SK-N-SH (cell line): ENCODE measurements at regions not wholly inside any gene's neighbourhood (a gene's known extent, or its start where the extent isn't known, plus 50 kb on each side); places are given as distances from the start of the nearest gene placed in this dataset.

Experiments used
- CTCF ChIA-PET: fragments of 300-600, 350-600 bp; formaldehyde crosslinking; extraction: SDS; loops from one replicate; lab custom pipeline; 2021; lab: Yijun Ruan, JAX
- POLR2A ChIA-PET: fragments of 350-600 bp; sonication (Branson Sonifier 250); formaldehyde crosslinking; extraction: SDS; loops from one replicate; lab custom pipeline; 2020; ENCODE audit warnings: antibody characterized with exemption, inconsistent platforms; lab: Yijun Ruan, JAX
- DNase-seq: peaks from one replicate; pipeline ENCODE4 v3.0.0; 2012
- H2AFZ ChIP-seq: fragments of 200-600 bp; sonication (generic); 2 replicates; pipeline ENCODE4 v1.8.1; 2016; ENCODE audit warnings: antibody characterized with exemption, mild to moderate bottlenecking, low read depth
- H3F3A ChIP-seq: fragments of 200-600 bp; sonication (generic); replicated peaks from 2 replicates; pipeline ENCODE3; 2016; ENCODE audit warnings: antibody characterized with exemption, mild to moderate bottlenecking; ENCODE audit not compliant: insufficient read depth
- H3K27ac ChIP-seq, 2 experiments: fragments of 200-500 bp in 1 of 2; fragments of 200-600 bp in 1 of 2; sonication (Bioruptor generic) in 1 of 2; sonication (generic), shearing (Covaris generic) in 1 of 2; 2 replicates each; pipeline versions ENCODE4 v1.5.1 to v1.6.1; 2014 to 2016; ENCODE audit warnings: low read depth in 2 of 2, inconsistent platforms in 1 of 2, low read length in 1 of 2, mild to moderate bottlenecking in 1 of 2, mixed read lengths in 1 of 2
- H3K27me3 ChIP-seq: fragments of 200-600 bp; sonication (generic), shearing (Covaris generic); 2 replicates; pipeline ENCODE4 v1.6.1; 2016; ENCODE audit warnings: mixed run types; ENCODE audit not compliant: insufficient read depth
- H3K36me3 ChIP-seq, 2 experiments: fragments of 200-500 bp in 1 of 2; fragments of 200-600 bp in 1 of 2; sonication (Bioruptor generic) in 1 of 2; sonication (generic) in 1 of 2; replicated peaks in 1 of 2; 2 replicates each; pipeline versions ENCODE3 to v1.5.1; 2014 to 2016; ENCODE audit warnings: low read length in 1 of 2, mild to moderate bottlenecking in 1 of 2; ENCODE audit not compliant: insufficient read depth in 2 of 2, control insufficient read depth in 1 of 2
- H3K4me1 ChIP-seq, 2 experiments: fragments of 200-500 bp in 1 of 2; fragments of 200-600 bp in 1 of 2; sonication (Bioruptor generic) in 1 of 2; sonication (generic), shearing (Covaris generic) in 1 of 2; 2 replicates each; pipeline versions ENCODE4 v1.5.1 to v1.6.1; 2014 to 2016; ENCODE audit warnings: low read depth in 1 of 2, low read length in 1 of 2, mixed run types in 1 of 2; ENCODE audit not compliant: insufficient read depth in 2 of 2, control insufficient read depth in 1 of 2
- H3K4me2 ChIP-seq: fragments of 200-600 bp; sonication (generic), shearing (Covaris generic); 2 replicates; pipeline ENCODE4 v1.6.1; 2017; ENCODE audit warnings: mixed run types
- H3K4me3 ChIP-seq, 2 experiments: fragments of 200-500 bp in 1 of 2; fragments of 200-600 bp in 1 of 2; sonication (Bioruptor generic) in 1 of 2; sonication (generic), shearing (Covaris generic) in 1 of 2; 2 replicates each; pipeline versions ENCODE4 v1.5.1 to v1.8.1; 2014 to 2016; ENCODE audit warnings: low read depth in 2 of 2, inconsistent platforms in 1 of 2, low read length in 1 of 2, mild to moderate bottlenecking in 1 of 2, mixed read lengths in 1 of 2, moderate library complexity in 1 of 2
- H3K79me2 ChIP-seq: fragments of 200-600 bp; sonication (generic); 2 replicates; pipeline ENCODE4 v1.8.1; 2017; ENCODE audit warnings: mild to moderate bottlenecking; ENCODE audit not compliant: insufficient read depth
- H3K9ac ChIP-seq: fragments of 200-600 bp; sonication (generic); 2 replicates; pipeline ENCODE4 v1.6.1; 2017; ENCODE audit warnings: mixed run types
- H3K9me2 ChIP-seq: fragments of 200-600 bp; sonication (generic); 2 replicates; pipeline ENCODE4 v1.6.1; 2017; ENCODE audit warnings: mixed run types
- H3K9me3 ChIP-seq: fragments of 200-600 bp; sonication (generic); 2 replicates; pipeline ENCODE4 v1.6.1; 2017; ENCODE audit warnings: mixed run types, mild to moderate bottlenecking, moderate library complexity
- H4K20me1 ChIP-seq: fragments of 200-600 bp; sonication (generic); 2 replicates; pipeline ENCODE4 v1.6.1; 2017; ENCODE audit warnings: mild to moderate bottlenecking, mixed run types; ENCODE audit not compliant: insufficient read depth
- CHD2 ChIP-seq: fragments of 150-350 bp; IDR thresholded peaks from 2 replicates; pipeline ENCODE4 v1.6.1; 2018; ENCODE audit warnings: low read length; ENCODE audit not compliant: partially characterized antibody
- EP300 ChIP-seq, 2 experiments: IDR thresholded peaks; 2 replicates each; pipeline versions ENCODE4 v1.4.0 to v1.6.1; 2012; ENCODE audit warnings: borderline replicate concordance in 1 of 2, low read depth in 1 of 2, low read length in 1 of 2
- EZH2phosphoT487 ChIP-seq: fragments of 200-600 bp; sonication (generic); IDR thresholded peaks from 2 replicates; pipeline ENCODE4 v1.6.1; 2017; ENCODE audit warnings: low read depth, mixed run types, mild to moderate bottlenecking, antibody characterized with exemption, moderate library complexity, borderline replicate concordance
- FOSL2 ChIP-seq: IDR thresholded peaks from 2 replicates; pipeline ENCODE4 v1.4.0; 2012; ENCODE audit warnings: low read depth, mild to moderate bottlenecking, moderate library complexity, borderline replicate concordance
- FOXJ3 ChIP-seq: sonication (generic); formaldehyde crosslinking; IDR thresholded peaks from 2 replicates; pipeline ENCODE4 v1.5.1; 2020; ENCODE audit warnings: mild to moderate bottlenecking, missing genetic modification reagents
- FOXM1 ChIP-seq: IDR thresholded peaks from 2 replicates; pipeline ENCODE4 v1.4.0; 2012; ENCODE audit warnings: low read depth, mild to moderate bottlenecking
- GATA2 ChIP-seq: sonication (generic); formaldehyde crosslinking; IDR thresholded peaks from 2 replicates; pipeline ENCODE4 v1.5.0; 2020; ENCODE audit warnings: mild to moderate bottlenecking, missing genetic modification reagents
- MEF2A ChIP-seq: IDR thresholded peaks from 2 replicates; pipeline ENCODE4 v1.4.0; 2012; ENCODE audit warnings: low read depth, borderline replicate concordance
- MXI1 ChIP-seq: IDR thresholded peaks from 2 replicates; pipeline ENCODE4 v1.6.1; 2012; ENCODE audit warnings: mild to moderate bottlenecking, low read depth, low read length, improper control_type of control experiment
- NFIC ChIP-seq: IDR thresholded peaks from 2 replicates; pipeline ENCODE4 v1.4.0; 2012; ENCODE audit warnings: borderline replicate concordance
- RAD21 ChIP-seq: IDR thresholded peaks from 2 replicates; pipeline ENCODE4 v1.6.1; 2012; ENCODE audit warnings: mild to moderate bottlenecking, low read length
- RFX5 ChIP-seq: IDR thresholded peaks from 2 replicates; pipeline ENCODE4 v1.6.1; 2012; ENCODE audit warnings: mild to moderate bottlenecking, improper control_type of control experiment, low read length
- RXRA ChIP-seq: IDR thresholded peaks from 2 replicates; pipeline ENCODE4 v1.4.0; 2012; ENCODE audit warnings: low read depth, mild to moderate bottlenecking, borderline replicate concordance
- TAF1 ChIP-seq: IDR thresholded peaks from 2 replicates; pipeline ENCODE4 v1.6.1; 2012; ENCODE audit warnings: low read depth, mild to moderate bottlenecking, low read length, moderate library complexity, borderline replicate concordance
- TEAD4 ChIP-seq: IDR thresholded peaks from 2 replicates; pipeline ENCODE4 v1.4.0; 2012; ENCODE audit warnings: mild to moderate bottlenecking, borderline replicate concordance; ENCODE audit not compliant: insufficient read depth
- YY1 ChIP-seq: IDR thresholded peaks from 2 replicates; pipeline ENCODE4 v1.4.0; 2012; ENCODE audit warnings: low read depth, mild to moderate bottlenecking
- WGBS: methylation state at CpG from one replicate; pipeline ENCODE4 v1.1.6; 2017; ENCODE audit warnings: low lambda C conversion rate; 5-methylcytosine and 5-hydroxymethylcytosine counted together
- TF ChIP-seq, protein P1 (sequence below): IDR thresholded peaks from 2 replicates; pipeline ENCODE4 v1.6.1; 2012; ENCODE audit warnings: mild to moderate bottlenecking, low read depth, low read length, moderate library complexity
- TF ChIP-seq, protein P2 (sequence below): IDR thresholded peaks from 2 replicates; pipeline ENCODE4; 2012
- TF ChIP-seq, protein P3 (sequence below): IDR thresholded peaks from 2 replicates; pipeline ENCODE4 v1.4.0; 2012; ENCODE audit warnings: low read depth
- TF ChIP-seq, protein P4 (sequence below): fragments of 150-350 bp; IDR thresholded peaks from 2 replicates; pipeline ENCODE4 v1.6.1; 2017; ENCODE audit warnings: antibody characterized with exemption, low read length, low read depth, borderline replicate concordance

- no peaks in the 10 kb centered on the region for H3K36me3 ChIP-seq
- H3K27ac ChIP-seq = no peak overlapping the region
- H3K9ac ChIP-seq = no peak overlapping the region
- H3K4me2 ChIP-seq = no peak overlapping the region
- DNase-seq = no peak
- H3K4me3 ChIP-seq = no peak overlapping the region
- no peak overlapping the region for H2AFZ ChIP-seq
- H3K27me3 ChIP-seq = no peaks in the 10 kb centered on the region
- no peaks in the 10 kb centered on the region for H3K9me3 ChIP-seq
- CTCF ChIA-PET = interaction anchor here (2.0 kb wide), 1 partner anchor 17 kb away, joined by 8 read pairs; no protein-coding TSS in a partner anchor
- no peaks in the 10 kb centered on the region for H3K79me2 ChIP-seq
- WGBS = 73% methylated on average over 4 of the region's 4 CpGs
- H3K9me2 ChIP-seq = no peaks in the 10 kb centered on the region
- no peaks in the 10 kb centered on the region for H3F3A ChIP-seq
- H4K20me1 ChIP-seq = no peaks in the 10 kb centered on the region
- no peak for TF ChIP-seq RXRA
- no peak for TF ChIP-seq TAF1
- no peak for TF ChIP-seq CHD2
- TF ChIP-seq FOSL2 = no peak
- no peak for TF ChIP-seq RAD21
- TF ChIP-seq TEAD4 = no peak
- TF ChIP-seq, all 33 proteins: peak for 0
- POLR2A ChIA-PET = no interaction called here
- H3K4me1 ChIP-seq = peaks cover 0 to 3% of the 10 kb centered on the region in 2 experiments; a peak in 1 of 4 replicates
Measured at GRCh38 chr3:59303452-59303851, 253.6 kb upstream of the CFAP20DC start.

DNA sequence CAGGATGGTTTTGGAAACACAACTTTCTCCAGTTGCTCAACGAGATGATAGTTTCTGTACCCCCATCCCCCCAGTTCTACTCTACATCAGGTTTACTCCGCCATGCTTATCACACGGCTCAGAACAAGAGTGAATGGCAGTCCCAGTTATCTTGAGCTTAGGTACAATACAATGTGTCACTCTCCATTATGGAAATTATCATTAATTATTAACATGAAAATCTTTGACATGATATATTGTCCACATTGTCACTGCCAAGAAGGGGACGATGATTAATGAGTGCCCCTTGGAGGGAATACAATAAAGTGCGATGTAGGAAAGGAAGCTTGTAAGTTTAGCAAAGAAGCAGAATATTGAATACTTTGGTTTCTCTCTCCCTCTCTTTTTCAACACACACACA is 252.6 kb upstream of the CFAP20DC start:
- no peak for TF ChIP-seq YY1
- TF ChIP-seq CHD2 = no peak
- no peak for TF ChIP-seq FOXM1
- TF ChIP-seq, protein P1, sequence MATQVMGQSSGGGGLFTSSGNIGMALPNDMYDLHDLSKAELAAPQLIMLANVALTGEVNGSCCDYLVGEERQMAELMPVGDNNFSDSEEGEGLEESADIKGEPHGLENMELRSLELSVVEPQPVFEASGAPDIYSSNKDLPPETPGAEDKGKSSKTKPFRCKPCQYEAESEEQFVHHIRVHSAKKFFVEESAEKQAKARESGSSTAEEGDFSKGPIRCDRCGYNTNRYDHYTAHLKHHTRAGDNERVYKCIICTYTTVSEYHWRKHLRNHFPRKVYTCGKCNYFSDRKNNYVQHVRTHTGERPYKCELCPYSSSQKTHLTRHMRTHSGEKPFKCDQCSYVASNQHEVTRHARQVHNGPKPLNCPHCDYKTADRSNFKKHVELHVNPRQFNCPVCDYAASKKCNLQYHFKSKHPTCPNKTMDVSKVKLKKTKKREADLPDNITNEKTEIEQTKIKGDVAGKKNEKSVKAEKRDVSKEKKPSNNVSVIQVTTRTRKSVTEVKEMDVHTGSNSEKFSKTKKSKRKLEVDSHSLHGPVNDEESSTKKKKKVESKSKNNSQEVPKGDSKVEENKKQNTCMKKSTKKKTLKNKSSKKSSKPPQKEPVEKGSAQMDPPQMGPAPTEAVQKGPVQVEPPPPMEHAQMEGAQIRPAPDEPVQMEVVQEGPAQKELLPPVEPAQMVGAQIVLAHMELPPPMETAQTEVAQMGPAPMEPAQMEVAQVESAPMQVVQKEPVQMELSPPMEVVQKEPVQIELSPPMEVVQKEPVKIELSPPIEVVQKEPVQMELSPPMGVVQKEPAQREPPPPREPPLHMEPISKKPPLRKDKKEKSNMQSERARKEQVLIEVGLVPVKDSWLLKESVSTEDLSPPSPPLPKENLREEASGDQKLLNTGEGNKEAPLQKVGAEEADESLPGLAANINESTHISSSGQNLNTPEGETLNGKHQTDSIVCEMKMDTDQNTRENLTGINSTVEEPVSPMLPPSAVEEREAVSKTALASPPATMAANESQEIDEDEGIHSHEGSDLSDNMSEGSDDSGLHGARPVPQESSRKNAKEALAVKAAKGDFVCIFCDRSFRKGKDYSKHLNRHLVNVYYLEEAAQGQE = no peak
- no peak for TF ChIP-seq EZH2phosphoT487
- no peak for TF ChIP-seq FOXJ3 (CRISPR knock-in tag)
- TF ChIP-seq RFX5 = no peak
- TF ChIP-seq TAF1 = no peak
- no peak for TF ChIP-seq MEF2A
- TF ChIP-seq NFIC = no peak
- TF ChIP-seq, protein P2, sequence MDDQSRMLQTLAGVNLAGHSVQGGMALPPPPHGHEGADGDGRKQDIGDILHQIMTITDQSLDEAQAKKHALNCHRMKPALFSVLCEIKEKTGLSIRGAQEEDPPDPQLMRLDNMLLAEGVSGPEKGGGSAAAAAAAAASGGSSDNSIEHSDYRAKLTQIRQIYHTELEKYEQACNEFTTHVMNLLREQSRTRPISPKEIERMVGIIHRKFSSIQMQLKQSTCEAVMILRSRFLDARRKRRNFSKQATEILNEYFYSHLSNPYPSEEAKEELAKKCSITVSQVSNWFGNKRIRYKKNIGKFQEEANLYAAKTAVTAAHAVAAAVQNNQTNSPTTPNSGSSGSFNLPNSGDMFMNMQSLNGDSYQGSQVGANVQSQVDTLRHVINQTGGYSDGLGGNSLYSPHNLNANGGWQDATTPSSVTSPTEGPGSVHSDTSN = no peak
- TF ChIP-seq, protein P3, sequence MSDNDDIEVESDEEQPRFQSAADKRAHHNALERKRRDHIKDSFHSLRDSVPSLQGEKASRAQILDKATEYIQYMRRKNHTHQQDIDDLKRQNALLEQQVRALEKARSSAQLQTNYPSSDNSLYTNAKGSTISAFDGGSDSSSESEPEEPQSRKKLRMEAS = no peak
- no peak for TF ChIP-seq EP300 (IDR thresholded peaks at IDR 0.05; ENCODE audit: borderline replicate concordance in 1 of 2, low read depth in 1 of 2, low read length in 1 of 2)
- TF ChIP-seq GATA2 (CRISPR knock-in tag) = no peak
- TF ChIP-seq, protein P4, sequence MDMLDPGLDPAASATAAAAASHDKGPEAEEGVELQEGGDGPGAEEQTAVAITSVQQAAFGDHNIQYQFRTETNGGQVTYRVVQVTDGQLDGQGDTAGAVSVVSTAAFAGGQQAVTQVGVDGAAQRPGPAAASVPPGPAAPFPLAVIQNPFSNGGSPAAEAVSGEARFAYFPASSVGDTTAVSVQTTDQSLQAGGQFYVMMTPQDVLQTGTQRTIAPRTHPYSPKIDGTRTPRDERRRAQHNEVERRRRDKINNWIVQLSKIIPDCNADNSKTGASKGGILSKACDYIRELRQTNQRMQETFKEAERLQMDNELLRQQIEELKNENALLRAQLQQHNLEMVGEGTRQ = no peak
- TF ChIP-seq MXI1 = no peak
- no peak for TF ChIP-seq RAD21
- TF ChIP-seq, all 33 proteins: peak for 0
- no peak overlapping the region for H3K27ac ChIP-seq
- no peak overlapping the region for H3K9ac ChIP-seq
- H3K9me3 ChIP-seq = no peaks in the 10 kb centered on the region
- H3K36me3 ChIP-seq = no peaks in the 10 kb centered on the region
- no peaks in the 10 kb centered on the region for H3F3A ChIP-seq
- no peak overlapping the region for H2AFZ ChIP-seq
- no peak for DNase-seq
- ChIA-PET CTCF (interaction anchor here (1.2 kb wide), 1 partner anchor 11 kb away, joined by 3 read pairs; no protein-coding TSS in a partner anchor), POLR2A (no interaction called here)
- no peaks in the 10 kb centered on the region for H3K27me3 ChIP-seq
- H3K79me2 ChIP-seq = no peaks in the 10 kb centered on the region
- H4K20me1 ChIP-seq = no peaks in the 10 kb centered on the region
- peaks cover 0 to 3% of the 10 kb centered on the region in 2 experiments; a peak in 1 of 4 replicates for H3K4me1 ChIP-seq
- H3K4me2 ChIP-seq = no peak overlapping the region
- 66% methylated on average over 5 of the region's 5 CpGs for WGBS
- no peak overlapping the region for H3K4me3 ChIP-seq
- H3K9me2 ChIP-seq = no peaks in the 10 kb centered on the region
